ENCODE measurements at regions not wholly inside any gene's neighbourhood (a gene's known extent, or its start where the extent isn't known, plus 50 kb on each side); places are given as distances from the start of the nearest gene placed in this dataset.

DNA sequence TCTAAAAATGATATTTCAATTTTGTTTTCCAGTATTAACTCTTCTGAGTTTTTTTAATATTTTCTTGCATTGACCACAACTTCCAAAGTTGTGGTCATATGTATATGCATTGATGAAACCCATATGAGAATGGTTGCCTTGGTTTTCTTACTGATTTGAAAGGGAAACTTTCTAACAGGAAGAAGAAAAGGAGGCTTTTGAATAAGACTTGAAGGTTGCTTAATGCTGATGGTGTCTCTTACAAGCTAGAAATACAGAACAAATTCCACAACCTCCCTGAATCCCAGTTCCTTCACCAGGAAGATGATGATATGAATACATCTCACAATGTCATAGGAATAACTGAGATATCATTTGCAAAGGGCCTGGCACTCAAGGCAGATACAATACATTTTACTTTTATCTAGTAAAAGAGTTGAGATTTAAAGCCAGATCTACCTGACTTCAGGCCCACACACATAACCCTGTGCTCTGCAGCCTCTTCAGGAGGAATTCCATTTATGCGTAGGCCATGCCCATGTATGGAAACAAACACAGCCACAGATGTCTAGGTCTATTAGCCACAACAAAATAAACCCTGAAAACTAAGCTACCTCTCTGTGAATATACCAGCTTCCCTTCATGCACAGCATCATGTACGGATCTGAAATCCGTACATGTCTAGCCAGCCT lies 165.4 kb upstream of the PLEKHG7 start:
- TF ChIP-seq POLR2A (IDR thresholded peaks at IDR 0.05), result no peak
- TF ChIP-seq, protein P1, sequence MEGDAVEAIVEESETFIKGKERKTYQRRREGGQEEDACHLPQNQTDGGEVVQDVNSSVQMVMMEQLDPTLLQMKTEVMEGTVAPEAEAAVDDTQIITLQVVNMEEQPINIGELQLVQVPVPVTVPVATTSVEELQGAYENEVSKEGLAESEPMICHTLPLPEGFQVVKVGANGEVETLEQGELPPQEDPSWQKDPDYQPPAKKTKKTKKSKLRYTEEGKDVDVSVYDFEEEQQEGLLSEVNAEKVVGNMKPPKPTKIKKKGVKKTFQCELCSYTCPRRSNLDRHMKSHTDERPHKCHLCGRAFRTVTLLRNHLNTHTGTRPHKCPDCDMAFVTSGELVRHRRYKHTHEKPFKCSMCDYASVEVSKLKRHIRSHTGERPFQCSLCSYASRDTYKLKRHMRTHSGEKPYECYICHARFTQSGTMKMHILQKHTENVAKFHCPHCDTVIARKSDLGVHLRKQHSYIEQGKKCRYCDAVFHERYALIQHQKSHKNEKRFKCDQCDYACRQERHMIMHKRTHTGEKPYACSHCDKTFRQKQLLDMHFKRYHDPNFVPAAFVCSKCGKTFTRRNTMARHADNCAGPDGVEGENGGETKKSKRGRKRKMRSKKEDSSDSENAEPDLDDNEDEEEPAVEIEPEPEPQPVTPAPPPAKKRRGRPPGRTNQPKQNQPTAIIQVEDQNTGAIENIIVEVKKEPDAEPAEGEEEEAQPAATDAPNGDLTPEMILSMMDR (IDR thresholded peaks at IDR 0.05), result no peak
- TF ChIP-seq POLR2AphosphoS5 (IDR thresholded peaks at IDR 0.05), result no peak
- DNase-seq (ENCODE audit: low spot score), result no peak

DNA sequence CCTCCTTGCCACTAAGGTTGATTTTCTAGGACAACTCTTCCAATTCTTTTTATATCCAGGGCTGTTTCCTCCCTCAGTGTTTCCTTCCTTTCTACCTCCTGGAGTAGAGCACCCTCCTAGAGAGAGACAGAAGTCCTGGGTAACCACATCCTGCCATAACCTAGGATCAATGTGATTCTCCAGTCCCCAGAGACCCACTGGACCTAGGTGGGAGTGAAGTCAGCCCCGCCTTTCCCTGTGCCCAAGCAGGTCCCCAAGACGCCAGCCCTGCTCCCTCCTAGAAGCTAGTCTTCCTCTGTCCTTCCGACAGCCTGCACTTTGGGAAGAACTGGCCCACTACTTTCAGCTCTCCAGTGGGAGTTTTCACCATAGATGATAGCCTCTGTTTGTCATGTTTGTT lies 166.8 kb upstream of the PLEKHG7 start:
- intact Hi-C loops (cut with DNase I), result no loop called here
- TF ChIP-seq POLR2A (IDR thresholded peaks at IDR 0.05) (no peak), POLR2AphosphoS5 (IDR thresholded peaks at IDR 0.05) (no peak)
- TF ChIP-seq, protein P1 (IDR thresholded peaks at IDR 0.05), result no peak
- no peaks in the 10 kb centered on the region for H3K4me1 ChIP-seq (replicated peaks)

More for the DNA sequence above, 165.4 kb upstream of the PLEKHG7 start:
- WGBS, result 87% methylated on average over 3 of the region's 3 CpGs
- Histone ChIP-seq H3K4me3 (no peak overlapping the region), H3K4me1 (replicated peaks) (no peaks in the 10 kb centered on the region), H3K9me3 (no peaks in the 10 kb centered on the region), H3K27ac (no peak overlapping the region), H3K27me3 (replicated peaks; ENCODE audit: insufficient read depth) (no peaks in the 10 kb centered on the region), H3K36me3 (no peaks in the 10 kb centered on the region)
- intact Hi-C loops (cut with DNase I), result no loop called here

DNA sequence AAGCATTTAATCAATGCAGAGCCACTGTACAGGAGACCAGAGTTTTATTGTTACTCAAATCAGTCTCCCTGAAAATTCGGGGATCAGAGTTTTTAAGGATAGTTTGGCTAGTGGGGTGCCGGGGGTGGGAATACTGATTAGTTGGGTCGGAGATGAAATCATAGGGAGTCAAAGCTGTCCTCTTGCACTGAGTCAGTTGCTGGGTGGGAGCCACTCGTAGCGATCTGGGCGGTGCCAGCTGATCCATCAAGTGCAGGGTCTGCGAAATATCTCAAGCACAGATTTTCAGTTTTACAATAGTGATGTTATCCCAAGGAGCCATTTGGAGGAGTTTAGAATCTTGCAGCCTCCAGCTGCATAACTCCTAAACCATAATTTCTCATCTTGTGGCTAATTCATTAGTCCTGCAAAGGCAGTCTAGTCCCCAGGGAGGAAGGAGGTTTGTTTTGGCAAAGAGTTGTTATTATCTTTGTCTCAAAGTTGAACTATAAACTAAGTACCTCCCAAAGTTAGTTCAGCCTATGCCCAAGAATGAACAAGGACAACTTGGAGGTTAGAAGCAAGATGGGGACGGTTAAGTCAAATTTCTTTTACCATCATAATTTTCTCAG lies 169.4 kb upstream of the PLEKHG7 start:
- Histone ChIP-seq H3K4me1 (replicated peaks) (no peaks in the 10 kb centered on the region), H3K27ac (no peak overlapping the region), H3K9me3 (no peaks in the 10 kb centered on the region), H3K4me3 (no peak overlapping the region), H3K36me3 (no peaks in the 10 kb centered on the region), H3K27me3 (replicated peaks; ENCODE audit: insufficient read depth) (no peaks in the 10 kb centered on the region)
- intact Hi-C loops (cut with DNase I), result no loop called here
- 89% methylated on average over 8 of the region's 8 CpGs for WGBS
- TF ChIP-seq, protein P1 (IDR thresholded peaks at IDR 0.05), result no peak
- TF ChIP-seq POLR2AphosphoS5 (IDR thresholded peaks at IDR 0.05) (no peak), POLR2A (IDR thresholded peaks at IDR 0.05) (no peak)
- no peak for DNase-seq (ENCODE audit: low spot score)

More for the DNA sequence above, 166.8 kb upstream of the PLEKHG7 start:
- no peak overlapping the region for H3K27ac ChIP-seq
- H3K9me3 ChIP-seq, result no peaks in the 10 kb centered on the region
- WGBS, result 98% methylated on average over 3 of the region's 3 CpGs
- no peaks in the 10 kb centered on the region for H3K36me3 ChIP-seq
- H3K27me3 ChIP-seq (replicated peaks; ENCODE audit: insufficient read depth), result no peaks in the 10 kb centered on the region
- no peak for DNase-seq (ENCODE audit: low spot score)
- no peak overlapping the region for H3K4me3 ChIP-seq

DNA sequence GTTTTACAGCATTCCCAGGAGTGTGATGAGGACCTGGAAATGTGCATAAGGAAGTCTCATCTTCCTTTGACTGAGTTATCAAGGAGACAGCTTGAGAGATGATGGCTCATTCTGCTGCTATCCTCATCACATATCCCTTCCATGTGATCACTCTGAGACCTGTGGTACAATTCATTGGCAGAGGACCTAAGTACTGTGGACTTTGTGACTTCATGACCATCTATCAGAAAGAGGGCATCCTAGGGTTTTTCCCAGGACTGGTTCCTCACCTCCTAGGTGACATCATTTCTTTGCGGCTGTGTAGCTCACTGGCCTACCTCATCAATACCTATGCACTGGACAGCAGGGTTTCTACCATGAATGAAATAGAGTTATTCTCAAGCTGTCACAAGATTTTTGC lies 172.1 kb upstream of the PLEKHG7 start:
- Histone ChIP-seq H3K4me3 (no peak overlapping the region), H3K27ac (no peak overlapping the region), H3K4me1 (replicated peaks) (no peaks in the 10 kb centered on the region), H3K27me3 (replicated peaks; ENCODE audit: insufficient read depth) (no peaks in the 10 kb centered on the region), H3K9me3 (no peaks in the 10 kb centered on the region), H3K36me3 (no peaks in the 10 kb centered on the region)
- DNase-seq (ENCODE audit: low spot score), result no peak
- no peak for TF ChIP-seq POLR2AphosphoS5 (IDR thresholded peaks at IDR 0.05)
- TF ChIP-seq, protein P1 (IDR thresholded peaks at IDR 0.05), result no peak
- no peak for TF ChIP-seq POLR2A (IDR thresholded peaks at IDR 0.05)
- intact Hi-C loops (cut with DNase I), result no loop called here
- 68% methylated on average over 1 of the region's 1 CpG for WGBS

DNA sequence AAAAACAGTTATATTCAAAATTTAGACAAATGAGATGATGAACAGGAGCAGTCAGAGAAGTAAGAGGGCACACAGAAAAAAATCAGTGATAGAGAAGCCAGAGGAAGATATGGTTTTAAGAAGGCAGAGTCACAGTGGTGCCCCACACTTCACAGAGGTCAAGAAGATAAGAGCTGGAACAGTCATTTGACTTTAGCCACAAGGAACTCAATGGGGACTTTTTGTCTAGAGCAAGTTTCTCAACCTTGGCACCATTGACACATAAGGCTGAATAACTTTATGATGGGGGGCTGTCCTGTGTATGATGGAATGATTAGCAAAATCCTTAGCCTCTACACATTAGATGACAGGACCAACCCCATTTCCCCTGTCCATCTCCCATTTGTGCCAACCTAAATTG lies 172.8 kb upstream of the PLEKHG7 start:
- intact Hi-C loops (cut with DNase I), result no loop called here
- no peak for DNase-seq (ENCODE audit: low spot score)
- no peak for TF ChIP-seq POLR2AphosphoS5 (IDR thresholded peaks at IDR 0.05)
- TF ChIP-seq POLR2A (IDR thresholded peaks at IDR 0.05), result no peak
- TF ChIP-seq, protein P1 (IDR thresholded peaks at IDR 0.05), result no peak

More for the DNA sequence above, 172.8 kb upstream of the PLEKHG7 start:
- Histone ChIP-seq H3K27me3 (replicated peaks; ENCODE audit: insufficient read depth) (no peaks in the 10 kb centered on the region), H3K4me3 (no peak overlapping the region), H3K9me3 (no peaks in the 10 kb centered on the region), H3K4me1 (replicated peaks) (no peaks in the 10 kb centered on the region), H3K36me3 (no peaks in the 10 kb centered on the region), H3K27ac (no peak overlapping the region)
